ENCODE measurements at regions not wholly inside any gene's neighbourhood (a gene's known extent, or its start where the extent isn't known, plus 50 kb on each side); places are given as distances from the start of the nearest gene placed in this dataset.

DNA sequence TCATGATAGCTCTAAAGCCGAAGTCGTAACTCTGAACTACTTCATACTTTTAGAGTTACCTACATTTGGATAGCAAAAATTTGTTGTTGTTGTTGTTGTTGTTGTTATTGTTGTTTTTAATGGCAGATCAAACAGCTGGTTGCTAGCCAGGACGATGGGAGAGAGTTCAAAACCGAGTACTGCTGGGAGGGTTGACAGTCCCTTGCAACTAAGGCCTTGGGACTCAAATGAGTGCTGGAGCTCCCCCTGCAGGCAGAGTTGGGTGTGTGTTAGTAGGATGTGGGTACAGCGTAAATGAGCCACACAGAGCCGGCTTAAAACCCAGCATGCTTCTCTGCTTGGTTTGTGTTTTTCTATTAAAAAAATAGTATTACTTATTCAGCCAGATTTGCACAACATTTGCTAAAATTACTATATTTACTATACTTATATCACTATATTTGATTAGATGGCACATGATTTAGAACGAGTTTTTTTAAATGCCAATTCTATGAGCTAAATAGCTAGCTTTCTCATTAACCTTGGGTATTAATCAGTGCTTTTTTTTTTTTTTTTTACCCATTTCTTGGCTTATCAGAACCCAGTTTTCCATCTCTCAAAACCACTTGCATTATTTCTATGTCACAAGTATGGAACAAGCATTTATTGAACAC lies 129.2 kb upstream of the SYT6 start:
- TF ChIP-seq CTCF (conservative IDR thresholded peaks at IDR 0.05; ENCODE audit: low read depth, low read length) (peak; percentile 94), EZH2 (IDR thresholded peaks at IDR 0.05; ENCODE audit: borderline replicate concordance, low read depth, low read length, poor library complexity, severe bottlenecking) (no peak)
